NCI-H2171 treated with DMSO at 0.1 percent for 48 hours (cell line): ENCODE measurements at regions not wholly inside any gene's neighbourhood (a gene's known extent, or its start where the extent isn't known, plus 50 kb on each side); places are given as distances from the start of the nearest gene placed in this dataset.
A peak's percentile ranks its signal among the peaks of the same experiment; 100 is the strongest.

Experiments used
- DNase-seq: peaks from one replicate; lab custom pipeline; 2025; lab: John Stamatoyannopoulos, UW

DNA sequence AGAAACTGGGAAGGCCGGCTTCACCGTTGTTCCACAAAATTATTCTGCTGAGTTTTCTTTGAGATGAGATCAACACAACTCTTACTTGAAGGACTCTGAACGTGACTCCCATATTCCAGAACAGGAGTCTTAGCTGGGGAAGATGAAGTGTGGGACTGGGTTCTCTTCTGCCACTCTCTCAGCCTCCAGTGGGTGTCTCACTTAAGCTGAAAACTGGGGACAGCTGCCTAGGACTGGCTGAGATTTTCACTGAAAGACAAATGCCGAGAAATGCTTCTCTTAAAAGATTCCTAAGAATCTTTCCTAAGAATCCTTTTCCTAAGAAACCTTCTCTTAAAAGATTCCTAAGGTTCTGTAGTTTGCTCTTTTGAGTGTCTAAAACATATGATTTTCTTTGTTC is 156.6 kb upstream of the LHCGR start:
- DNase-seq, result no peak

DNA sequence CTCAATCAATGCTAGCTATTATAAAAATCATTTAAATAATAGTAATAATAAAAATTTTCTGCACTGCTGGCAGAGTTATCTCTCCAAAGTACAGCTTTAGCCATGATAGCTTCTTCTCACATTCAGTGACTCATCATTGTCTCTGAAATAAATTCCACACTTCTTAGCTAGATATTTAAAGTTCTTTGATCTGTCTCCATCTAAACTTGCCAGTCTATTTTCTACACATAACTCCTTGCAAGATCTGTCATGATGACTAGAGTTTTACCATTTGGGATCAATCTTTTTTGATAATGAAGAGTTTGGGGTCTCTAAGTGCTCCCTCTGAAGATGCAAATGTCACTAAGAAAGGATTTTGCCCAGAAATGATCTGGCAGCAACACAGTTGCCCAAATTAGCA is 155.4 kb upstream of the LHCGR start:
- no peak for DNase-seq

- DNase-seq, result no peak
Measured at GRCh38 chr2:48906633-48907032, 151.1 kb upstream of the LHCGR start.

DNA sequence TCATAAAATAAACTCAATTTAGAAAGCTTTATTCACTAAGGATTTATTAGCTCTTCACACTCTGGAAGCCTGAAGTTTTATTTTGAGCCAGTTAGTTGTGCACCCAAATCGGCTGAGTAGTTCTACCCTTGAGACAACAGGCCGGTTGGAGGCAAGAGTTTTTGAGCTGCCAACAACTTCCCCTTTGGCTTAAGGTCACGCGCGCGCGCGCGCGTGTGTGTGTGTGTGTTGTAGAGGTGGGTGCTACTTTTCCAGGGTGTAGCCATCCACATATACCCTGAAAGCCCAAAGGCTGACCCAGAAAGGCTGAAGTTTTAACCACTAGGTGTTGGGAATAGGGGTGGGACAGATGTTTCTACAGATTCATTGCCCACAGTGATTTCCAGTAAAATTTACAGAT is 150.2 kb upstream of the LHCGR start:
- DNase-seq, result no peak

GRCh38 chr2:48902521-48902920 is 147.0 kb upstream of the LHCGR start:
- no peak for DNase-seq

GRCh38 chr2:48901416-48901815 is 145.9 kb upstream of the LHCGR start:
- DNase-seq, result no peak

DNA sequence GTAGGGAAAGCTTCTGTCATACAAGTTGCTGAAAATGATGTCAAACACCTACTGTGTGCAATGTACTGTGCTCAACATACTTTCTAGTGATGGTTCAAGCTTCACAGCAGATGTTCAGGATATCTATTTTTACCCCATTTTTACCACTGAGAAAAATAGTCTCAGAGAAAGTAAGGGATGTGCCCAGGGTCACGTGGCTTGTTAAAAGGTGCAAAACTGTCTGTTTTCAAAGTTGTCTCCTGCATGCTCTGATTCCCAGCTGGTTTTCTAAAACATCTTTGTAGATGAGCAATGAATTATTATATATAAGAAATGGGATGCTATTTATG is 145.5 kb upstream of the LHCGR start:
- DNase-seq, result no peak

- DNase-seq, result peak; percentile 58
Measured at GRCh38 chr2:48900321-48901014, 144.9 kb upstream of the LHCGR start.

GRCh38 chr2:48896870-48897269 is 141.3 kb upstream of the LHCGR start:
- DNase-seq, result no peak

DNA sequence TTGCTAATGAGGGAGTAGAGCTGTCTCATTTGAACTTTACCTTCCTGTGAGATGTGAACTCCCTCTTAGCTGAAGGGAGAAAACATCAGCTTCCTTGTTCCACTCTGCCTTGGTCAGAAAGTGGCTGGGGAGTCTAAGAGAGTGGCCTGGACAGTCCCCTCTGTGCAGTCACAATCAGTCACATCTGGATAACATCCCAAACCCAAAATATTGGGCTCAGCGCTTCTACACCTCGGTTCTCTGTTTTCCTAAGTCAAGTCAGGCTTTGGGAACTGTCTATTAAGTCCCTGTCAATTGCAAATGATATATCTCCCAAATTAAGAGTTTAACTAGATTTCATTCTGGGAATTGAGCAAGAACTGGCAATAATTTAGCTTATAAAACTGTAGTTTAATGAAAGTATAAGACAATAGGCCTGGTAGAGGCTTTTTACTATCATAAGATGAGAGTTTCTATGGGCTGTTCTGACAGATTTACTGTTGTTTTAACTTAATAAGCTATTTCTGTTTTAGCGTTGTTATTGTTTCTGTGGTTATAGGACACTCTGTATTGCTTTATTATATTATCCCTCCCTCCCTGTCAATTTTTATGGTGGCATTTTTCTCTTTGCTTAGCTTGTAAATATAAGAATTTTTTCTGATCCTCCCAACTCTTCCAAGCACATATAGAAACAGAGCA is 135.1 kb upstream of the LHCGR start:
- no peak for DNase-seq

DNA sequence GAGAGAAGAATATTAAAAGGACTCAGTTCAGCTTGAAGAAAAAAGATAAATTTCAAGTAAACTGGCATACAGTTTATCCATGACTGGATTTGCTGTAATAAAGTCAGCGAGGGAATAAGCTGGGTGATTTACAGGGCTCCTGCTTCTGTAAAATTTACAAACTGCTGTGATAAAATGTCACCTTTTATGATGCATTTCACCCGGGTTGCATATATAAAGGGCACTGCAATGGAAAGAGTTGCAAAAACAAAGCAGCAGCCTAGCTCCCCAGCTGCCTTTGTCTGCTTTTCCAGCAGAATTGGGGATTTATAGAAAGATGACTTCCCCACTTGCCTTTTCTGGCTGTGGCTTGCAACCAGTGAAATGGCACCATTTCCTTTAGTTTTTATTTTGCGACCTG is 132.5 kb upstream of the LHCGR start:
- DNase-seq, result no peak

- no peak for DNase-seq
Measured at GRCh38 chr2:48886919-48887318, 131.4 kb upstream of the LHCGR start.

- no peak for DNase-seq
Measured at GRCh38 chr2:48885841-48886240, 130.3 kb upstream of the LHCGR start.

- DNase-seq, result no peak
Measured at GRCh38 chr2:48883661-48884060, 128.1 kb upstream of the LHCGR start.

DNA sequence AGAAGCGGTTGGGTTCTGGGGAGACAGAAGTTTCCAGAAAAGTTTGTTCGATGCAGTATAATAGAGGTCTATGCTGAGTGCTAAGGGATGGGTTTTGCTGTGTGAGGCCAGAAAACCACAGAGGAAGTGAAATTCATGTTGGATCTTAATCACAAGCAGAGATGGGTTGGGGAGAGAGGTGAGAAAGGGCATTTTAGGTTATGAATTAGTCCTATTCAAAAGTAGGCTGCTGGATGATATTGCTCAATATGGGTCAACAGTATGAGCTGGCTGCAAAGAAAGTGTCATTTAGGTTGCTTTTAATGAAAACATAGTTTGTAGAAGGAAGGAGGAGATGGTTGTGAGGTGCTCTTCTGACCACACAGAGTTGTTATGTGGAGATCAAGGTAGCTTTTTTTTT is 118.8 kb upstream of the LHCGR start:
- no peak for DNase-seq

DNA sequence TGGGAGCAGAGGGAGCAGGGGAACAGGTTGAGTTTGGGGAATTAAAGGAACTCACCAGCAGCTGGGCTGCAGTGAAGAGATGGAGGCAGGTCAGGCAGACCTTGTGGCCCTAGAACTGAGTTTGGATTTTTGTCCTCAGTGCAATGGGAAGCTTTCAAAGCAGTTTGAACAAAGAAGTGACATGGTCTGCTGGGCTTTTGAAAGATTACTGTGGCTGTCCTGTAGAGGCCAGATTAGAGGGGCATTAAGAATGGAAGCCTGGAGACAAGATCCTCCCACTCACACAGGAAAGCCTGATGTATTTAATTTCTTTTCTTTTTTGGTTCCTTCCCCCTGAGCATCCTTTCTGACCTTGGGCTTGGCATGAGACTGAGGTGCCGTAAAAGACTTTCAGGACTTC is 118.1 kb upstream of the LHCGR start:
- no peak for DNase-seq

GRCh38 chr2:48870942-48871341 is 115.4 kb upstream of the LHCGR start:
- DNase-seq, result no peak

- no peak for DNase-seq
Measured at GRCh38 chr2:48870503-48870902, 115.0 kb upstream of the LHCGR start.

- DNase-seq, result no peak
Measured at GRCh38 chr2:48865704-48866103, 110.2 kb upstream of the LHCGR start.

GRCh38 chr2:48860380-48860779 is 104.9 kb upstream of the LHCGR start:
- no peak for DNase-seq

DNA sequence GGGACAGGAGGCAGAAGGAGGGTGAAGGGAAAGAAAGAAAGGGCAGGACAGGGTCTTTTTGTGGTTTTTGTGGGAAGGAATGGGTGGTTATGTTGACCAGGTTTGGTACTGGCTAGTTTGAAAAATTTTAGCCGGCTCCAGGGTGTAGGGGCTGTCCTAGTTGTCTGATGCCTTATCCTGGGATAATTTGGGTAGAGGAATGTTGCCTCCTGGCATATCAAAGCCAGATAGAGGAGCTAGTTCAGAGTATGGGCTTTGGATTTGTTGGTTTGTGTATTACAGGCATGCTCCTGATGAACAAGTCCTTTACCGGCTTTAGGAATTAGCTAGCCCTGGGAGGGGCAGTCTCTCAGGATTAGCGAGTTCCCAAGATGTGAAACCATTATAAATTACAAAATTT is 101.1 kb upstream of the LHCGR start:
- no peak for DNase-seq

DNA sequence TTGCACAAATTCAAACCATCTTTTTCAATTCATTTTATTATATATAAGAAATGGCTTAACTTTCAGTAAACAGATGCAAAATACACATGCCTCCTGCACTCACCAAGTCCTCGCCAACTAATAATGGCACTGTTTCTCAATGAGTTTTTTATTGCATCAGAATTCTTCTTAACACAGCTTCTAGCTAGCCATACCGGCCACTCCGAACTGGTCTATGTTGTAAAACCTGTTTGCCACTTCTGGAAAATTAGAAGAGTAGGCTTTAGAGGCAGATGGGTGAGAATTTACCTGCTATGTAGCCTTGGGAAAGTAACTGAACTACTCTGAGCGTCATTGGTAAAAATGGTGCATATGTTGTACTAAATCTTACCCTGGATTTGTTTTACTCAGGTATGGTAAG is 100.6 kb upstream of the LHCGR start:
- DNase-seq, result no peak

GRCh38 chr2:48855142-48855541 is 99.6 kb upstream of the LHCGR start:
- no peak for DNase-seq

DNA sequence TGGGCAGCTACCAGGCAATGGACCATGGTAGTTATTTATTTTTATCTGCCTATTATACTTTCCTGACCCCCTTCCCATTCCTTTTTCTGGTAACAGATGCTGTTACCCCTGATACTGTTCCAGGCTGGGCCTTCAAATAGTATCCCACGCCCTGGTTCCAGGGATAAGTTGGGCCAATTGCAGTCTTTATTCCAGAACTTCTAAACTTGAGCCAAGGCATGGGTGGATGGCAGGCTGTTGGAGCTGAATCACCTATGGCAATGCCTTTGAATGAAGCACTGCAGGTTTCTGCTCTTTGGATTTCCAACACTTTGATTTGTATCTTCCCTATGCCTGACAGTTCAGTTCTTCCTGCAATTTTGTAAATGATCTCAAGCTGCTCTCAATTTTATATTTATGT is 99.2 kb upstream of the LHCGR start:
- DNase-seq, result no peak
